GM19099 (cell line): ENCODE measurements at regions not wholly inside any gene's neighbourhood (a gene's known extent, or its start where the extent isn't known, plus 50 kb on each side); places are given as distances from the start of the nearest gene placed in this dataset.

Source experiments
- POLR2A ChIP-seq: IDR thresholded peaks from 3 replicates; pipeline ENCODE4 v1.6.1; 2011; ENCODE audit warnings: low read depth; ENCODE audit not compliant: insufficient read length; ENCODE audit errors: extremely low read depth

GRCh38 chr10:53358536-53358935 lies 586.0 kb upstream of the MBL2 start:
- TF ChIP-seq POLR2A, result no peak

- TF ChIP-seq POLR2A, result no peak
These were observed 585.0 kb upstream of the MBL2 start for GRCh38 chr10:53357587-53357986.

GRCh38 chr10:53356616-53357349 lies 584.2 kb upstream of the MBL2 start:
- no peak for TF ChIP-seq POLR2A

- TF ChIP-seq POLR2A, result no peak
These were observed 558.9 kb upstream of the MBL2 start for GRCh38 chr10:53331460-53331859.

GRCh38 chr10:53325066-53325465 lies 552.5 kb upstream of the MBL2 start:
- TF ChIP-seq POLR2A, result no peak

GRCh38 chr10:53315709-53316108 lies 543.1 kb upstream of the MBL2 start:
- no peak for TF ChIP-seq POLR2A

GRCh38 chr10:53314876-53315275 lies 542.3 kb upstream of the MBL2 start:
- TF ChIP-seq POLR2A, result no peak

GRCh38 chr10:53298443-53298842 lies 525.9 kb upstream of the MBL2 start:
- TF ChIP-seq POLR2A, result no peak

GRCh38 chr10:53284615-53285182 lies 512.1 kb upstream of the MBL2 start:
- TF ChIP-seq POLR2A, result no peak

- TF ChIP-seq POLR2A, result no peak
These were observed 504.2 kb upstream of the MBL2 start for GRCh38 chr10:53276797-53277196.

- TF ChIP-seq POLR2A, result no peak
These were observed 496.9 kb upstream of the MBL2 start for GRCh38 chr10:53269482-53269881.

GRCh38 chr10:53260213-53260612 lies 487.6 kb upstream of the MBL2 start:
- TF ChIP-seq POLR2A, result no peak

- TF ChIP-seq POLR2A, result no peak
These were observed 484.0 kb upstream of the MBL2 start for GRCh38 chr10:53256623-53257022.

GRCh38 chr10:53255661-53256205 lies 483.1 kb upstream of the MBL2 start:
- no peak for TF ChIP-seq POLR2A

GRCh38 chr10:53253221-53253620 lies 480.6 kb upstream of the MBL2 start:
- TF ChIP-seq POLR2A, result no peak

GRCh38 chr10:53239873-53240272 lies 467.3 kb upstream of the MBL2 start:
- no peak for TF ChIP-seq POLR2A
